ENCODE measurements at regions not wholly inside any gene's neighbourhood (a gene's known extent, or its start where the extent isn't known, plus 50 kb on each side); places are given as distances from the start of the nearest gene placed in this dataset.
"Not testable (repeated sequence)": the region's sequence is repeated elsewhere in the genome, so short reads cannot be mapped to it uniquely, and the experiment has no call there.

- intact Hi-C loops (cut with micrococcal nuclease); H3K4me1 Mint-ChIP-seq (ENCODE audit: low read depth); H3K36me3 Mint-ChIP-seq; H3K27me3 Mint-ChIP-seq; POLR2A ChIA-PET; H3K4me3 Mint-ChIP-seq; CTCF ChIA-PET; H3K9me3 Mint-ChIP-seq; DNase-seq; H3K27ac Mint-ChIP-seq: not testable (repeated sequence)
Measured at GRCh38 chr12:8282181-8282580, 54.8 kb upstream of the FAM90A1 start.

- H3K4me3 Mint-ChIP-seq; CTCF ChIA-PET; H3K27ac Mint-ChIP-seq; H3K36me3 Mint-ChIP-seq; DNase-seq; H3K27me3 Mint-ChIP-seq; H3K9me3 Mint-ChIP-seq; H3K4me1 Mint-ChIP-seq (ENCODE audit: low read depth); intact Hi-C loops (cut with micrococcal nuclease); POLR2A ChIA-PET: not testable (repeated sequence)
Measured at GRCh38 chr12:8285681-8286080, 58.3 kb upstream of the FAM90A1 start.

GRCh38 chr12:8291764-8292163 lies 64.3 kb upstream of the FAM90A1 start:
- CTCF ChIA-PET: interaction anchor here (1.5 kb wide), 1 partner anchor 98 kb away, joined by 6 read pairs; no protein-coding TSS in a partner anchor
- DNase-seq; intact Hi-C loops (cut with micrococcal nuclease); POLR2A ChIA-PET; H3K9me3 Mint-ChIP-seq; H3K4me3 Mint-ChIP-seq; H3K36me3 Mint-ChIP-seq; H3K4me1 Mint-ChIP-seq (ENCODE audit: low read depth); H3K27ac Mint-ChIP-seq; H3K27me3 Mint-ChIP-seq: not testable (repeated sequence)

- intact Hi-C loops (cut with micrococcal nuclease); H3K27ac Mint-ChIP-seq: not testable (repeated sequence)
Measured at GRCh38 chr12:8294662-8295061, 67.2 kb upstream of the FAM90A1 start.

GRCh38 chr12:8308611-8309010 lies 81.2 kb upstream of the FAM90A1 start:
- intact Hi-C loops (cut with micrococcal nuclease); H3K27ac Mint-ChIP-seq; H3K36me3 Mint-ChIP-seq; H3K4me3 Mint-ChIP-seq; CTCF ChIA-PET; H3K4me1 Mint-ChIP-seq (ENCODE audit: low read depth); H3K27me3 Mint-ChIP-seq; DNase-seq; POLR2A ChIA-PET; H3K9me3 Mint-ChIP-seq: not testable (repeated sequence)

More at GRCh38 chr12:8294662-8295061, 67.2 kb upstream of the FAM90A1 start:
- H3K9me3 Mint-ChIP-seq; H3K4me3 Mint-ChIP-seq; CTCF ChIA-PET; H3K36me3 Mint-ChIP-seq; H3K27me3 Mint-ChIP-seq; H3K4me1 Mint-ChIP-seq (ENCODE audit: low read depth); POLR2A ChIA-PET; DNase-seq: not testable (repeated sequence)

- CTCF ChIA-PET; H3K9me3 Mint-ChIP-seq; POLR2A ChIA-PET; intact Hi-C loops (cut with micrococcal nuclease); H3K27ac Mint-ChIP-seq; DNase-seq; H3K36me3 Mint-ChIP-seq; H3K27me3 Mint-ChIP-seq; H3K4me3 Mint-ChIP-seq: not testable (repeated sequence)
- peaks cover 30% of the 10 kb centered on the region for H3K4me1 Mint-ChIP-seq (ENCODE audit: low read depth)
Measured at GRCh38 chr12:8315997-8316396, 88.6 kb upstream of the FAM90A1 start.

GRCh38 chr12:8317675-8318074 lies 90.3 kb upstream of the FAM90A1 start:
- H3K4me1 Mint-ChIP-seq (ENCODE audit: low read depth): peaks cover 28% of the 10 kb centered on the region
- H3K27me3 Mint-ChIP-seq; H3K9me3 Mint-ChIP-seq; intact Hi-C loops (cut with micrococcal nuclease); DNase-seq; H3K36me3 Mint-ChIP-seq; H3K27ac Mint-ChIP-seq; H3K4me3 Mint-ChIP-seq; POLR2A ChIA-PET: not testable (repeated sequence)
- CTCF ChIA-PET: interaction anchor here (0.6 kb wide), 1 partner anchor 80 kb away, joined by 3 read pairs; no protein-coding TSS in a partner anchor

GRCh38 chr12:8320251-8320730 lies 92.9 kb upstream of the FAM90A1 start:
- peak overlapping the region; percentile 70 for H3K27ac Mint-ChIP-seq
- CTCF ChIA-PET: interaction anchor here (1.2 kb wide), 1 partner anchor 70 kb away, joined by 3 read pairs; no protein-coding TSS in a partner anchor
- H3K36me3 Mint-ChIP-seq; H3K27me3 Mint-ChIP-seq; intact Hi-C loops (cut with micrococcal nuclease); H3K9me3 Mint-ChIP-seq: not testable (repeated sequence)
- H3K4me3 Mint-ChIP-seq: peak overlapping the region; percentile 63
- H3K4me1 Mint-ChIP-seq (ENCODE audit: low read depth): peaks cover 23% of the 10 kb centered on the region
- peak; percentile 63 for DNase-seq
- POLR2A ChIA-PET: interaction anchor here (1.3 kb wide), 1 partner anchor 173 kb away, joined by 5 read pairs; no protein-coding TSS in a partner anchor

- H3K36me3 Mint-ChIP-seq; intact Hi-C loops (cut with micrococcal nuclease); H3K27me3 Mint-ChIP-seq; POLR2A ChIA-PET; H3K9me3 Mint-ChIP-seq; DNase-seq: not testable (repeated sequence)
- H3K4me3 Mint-ChIP-seq: peak overlapping the region; percentile 63
- H3K27ac Mint-ChIP-seq: peak overlapping the region; percentile 70
- peaks cover 23% of the 10 kb centered on the region for H3K4me1 Mint-ChIP-seq (ENCODE audit: low read depth)
- CTCF ChIA-PET: interaction anchor here (1.2 kb wide), 1 partner anchor 69 kb away, joined by 3 read pairs; no protein-coding TSS in a partner anchor
Measured at GRCh38 chr12:8320791-8321370, 93.5 kb upstream of the FAM90A1 start.

GRCh38 chr12:8325145-8325839 lies 97.9 kb upstream of the FAM90A1 start:
- H3K27me3 Mint-ChIP-seq; H3K9me3 Mint-ChIP-seq; H3K4me1 Mint-ChIP-seq (ENCODE audit: low read depth): not testable (repeated sequence)

GRCh38 chr12:8328835-8329234 lies 101.4 kb upstream of the FAM90A1 start:
- H3K27me3 Mint-ChIP-seq; DNase-seq; H3K4me1 Mint-ChIP-seq (ENCODE audit: low read depth); CTCF ChIA-PET; POLR2A ChIA-PET; intact Hi-C loops (cut with micrococcal nuclease); H3K4me3 Mint-ChIP-seq; H3K9me3 Mint-ChIP-seq; H3K27ac Mint-ChIP-seq; H3K36me3 Mint-ChIP-seq: not testable (repeated sequence)

More at GRCh38 chr12:8325145-8325839, 97.9 kb upstream of the FAM90A1 start:
- intact Hi-C loops (cut with micrococcal nuclease); DNase-seq; H3K4me3 Mint-ChIP-seq; POLR2A ChIA-PET; CTCF ChIA-PET; H3K27ac Mint-ChIP-seq; H3K36me3 Mint-ChIP-seq: not testable (repeated sequence)

- H3K27ac Mint-ChIP-seq; DNase-seq; POLR2A ChIA-PET; H3K4me3 Mint-ChIP-seq; CTCF ChIA-PET; H3K4me1 Mint-ChIP-seq (ENCODE audit: low read depth); intact Hi-C loops (cut with micrococcal nuclease); H3K27me3 Mint-ChIP-seq; H3K36me3 Mint-ChIP-seq; H3K9me3 Mint-ChIP-seq: not testable (repeated sequence)
Measured at GRCh38 chr12:8332373-8332772, 105.0 kb upstream of the FAM90A1 start.

GRCh38 chr12:8351073-8351472 lies 104.7 kb upstream of the CLEC6A start:
- H3K4me1 Mint-ChIP-seq (ENCODE audit: low read depth); H3K27ac Mint-ChIP-seq; H3K27me3 Mint-ChIP-seq; POLR2A ChIA-PET; H3K4me3 Mint-ChIP-seq; H3K36me3 Mint-ChIP-seq; intact Hi-C loops (cut with micrococcal nuclease); DNase-seq; CTCF ChIA-PET: not testable (repeated sequence)
- H3K9me3 Mint-ChIP-seq: peaks cover 11% of the 10 kb centered on the region

Measured in activated CD4-positive, alpha-beta memory T cell treated with anti-CD3 and anti-CD28 coated beads for 36 hours (primary cell).